ENCODE measurements at regions not wholly inside any gene's neighbourhood (a gene's known extent, or its start where the extent isn't known, plus 50 kb on each side); places are given as distances from the start of the nearest gene placed in this dataset.

DNA sequence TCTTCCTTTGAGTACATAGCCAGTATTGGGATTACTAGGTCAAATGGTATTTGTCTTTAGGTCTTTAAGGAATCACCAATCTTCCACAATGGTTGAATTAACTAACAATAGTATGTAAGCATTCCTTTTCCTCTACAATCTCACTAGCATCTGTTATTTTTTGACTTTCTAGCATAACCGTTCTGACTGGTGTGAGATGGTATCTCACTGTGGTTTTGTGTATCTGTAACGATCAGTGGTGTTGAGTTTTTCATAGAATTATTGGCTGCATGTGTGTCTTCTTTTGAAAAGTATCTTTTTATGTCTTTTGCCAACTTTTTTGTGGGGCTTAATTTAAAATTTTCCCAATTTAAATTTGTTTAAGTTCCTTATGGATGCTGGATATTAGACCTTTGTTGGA, 81.5 kb upstream of the ASTN2 start:
- TF ChIP-seq, protein P1, sequence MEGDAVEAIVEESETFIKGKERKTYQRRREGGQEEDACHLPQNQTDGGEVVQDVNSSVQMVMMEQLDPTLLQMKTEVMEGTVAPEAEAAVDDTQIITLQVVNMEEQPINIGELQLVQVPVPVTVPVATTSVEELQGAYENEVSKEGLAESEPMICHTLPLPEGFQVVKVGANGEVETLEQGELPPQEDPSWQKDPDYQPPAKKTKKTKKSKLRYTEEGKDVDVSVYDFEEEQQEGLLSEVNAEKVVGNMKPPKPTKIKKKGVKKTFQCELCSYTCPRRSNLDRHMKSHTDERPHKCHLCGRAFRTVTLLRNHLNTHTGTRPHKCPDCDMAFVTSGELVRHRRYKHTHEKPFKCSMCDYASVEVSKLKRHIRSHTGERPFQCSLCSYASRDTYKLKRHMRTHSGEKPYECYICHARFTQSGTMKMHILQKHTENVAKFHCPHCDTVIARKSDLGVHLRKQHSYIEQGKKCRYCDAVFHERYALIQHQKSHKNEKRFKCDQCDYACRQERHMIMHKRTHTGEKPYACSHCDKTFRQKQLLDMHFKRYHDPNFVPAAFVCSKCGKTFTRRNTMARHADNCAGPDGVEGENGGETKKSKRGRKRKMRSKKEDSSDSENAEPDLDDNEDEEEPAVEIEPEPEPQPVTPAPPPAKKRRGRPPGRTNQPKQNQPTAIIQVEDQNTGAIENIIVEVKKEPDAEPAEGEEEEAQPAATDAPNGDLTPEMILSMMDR (IDR thresholded peaks at IDR 0.05) = no peak
- TF ChIP-seq POLR2AphosphoS5 (IDR thresholded peaks at IDR 0.05; ENCODE audit: low read depth, low read length) = no peak

All from Panc1 (cell line).